Right lobe of liver (tissue), 4 donors: ENCODE measurements at regions not wholly inside any gene's neighbourhood (a gene's known extent, or its start where the extent isn't known, plus 50 kb on each side); places are given as distances from the start of the nearest gene placed in this dataset.

Source experiments
- CTCF ChIP-seq, 4 donors: fragments of 200-600 bp in 3 of 4; fragments of 450-650 bp in 1 of 4; IDR thresholded peaks; one replicate each; pipeline versions ENCODE4 v1.5.1 to v1.8.0; 2016 to 2022; ENCODE audit warnings: antibody characterized with exemption in 4 of 4, mild to moderate bottlenecking in 2 of 4
- POLR2A ChIP-seq: fragments of 450-650 bp; IDR thresholded peaks from one replicate; pipeline ENCODE4 v1.6.1; 2017; ENCODE audit warnings: antibody characterized with exemption, mild to moderate bottlenecking
- donor health status: DM: no; HTN: no; CAD: no.
- donor health status: DM: no; HTN: no; CAD: no.
- donor health status: DM: no; HTN: yes; CAD: no.

GRCh38 chr17:77803726-77804125 is 154.8 kb upstream of the TNRC6C start:
- no peak for TF ChIP-seq CTCF (IDR thresholded peaks at IDR 0.05)
- no peak for TF ChIP-seq POLR2A
